ENCODE measurements at regions not wholly inside any gene's neighbourhood (a gene's known extent, or its start where the extent isn't known, plus 50 kb on each side); places are given as distances from the start of the nearest gene placed in this dataset.

DNA sequence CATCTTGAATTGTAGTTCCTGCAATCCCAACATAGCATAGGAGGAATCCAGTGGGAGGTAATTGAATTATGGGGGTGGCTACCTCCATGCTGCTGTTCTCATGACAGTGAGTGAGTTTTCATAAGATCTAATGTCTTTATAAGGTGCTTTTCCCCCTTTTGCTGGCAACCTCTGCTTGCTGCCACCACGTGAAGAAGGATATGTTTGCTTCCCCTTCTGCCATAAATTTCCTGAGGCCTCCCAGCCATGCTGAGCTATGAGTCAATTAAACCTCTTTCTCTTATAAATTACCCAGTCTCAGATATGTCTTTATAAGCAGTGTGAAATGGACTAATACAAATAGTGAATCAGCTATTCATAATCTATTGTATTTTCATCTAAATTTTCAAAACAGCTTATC is 537.3 kb downstream of the EPHA3 start:
- TF ChIP-seq, protein P1, sequence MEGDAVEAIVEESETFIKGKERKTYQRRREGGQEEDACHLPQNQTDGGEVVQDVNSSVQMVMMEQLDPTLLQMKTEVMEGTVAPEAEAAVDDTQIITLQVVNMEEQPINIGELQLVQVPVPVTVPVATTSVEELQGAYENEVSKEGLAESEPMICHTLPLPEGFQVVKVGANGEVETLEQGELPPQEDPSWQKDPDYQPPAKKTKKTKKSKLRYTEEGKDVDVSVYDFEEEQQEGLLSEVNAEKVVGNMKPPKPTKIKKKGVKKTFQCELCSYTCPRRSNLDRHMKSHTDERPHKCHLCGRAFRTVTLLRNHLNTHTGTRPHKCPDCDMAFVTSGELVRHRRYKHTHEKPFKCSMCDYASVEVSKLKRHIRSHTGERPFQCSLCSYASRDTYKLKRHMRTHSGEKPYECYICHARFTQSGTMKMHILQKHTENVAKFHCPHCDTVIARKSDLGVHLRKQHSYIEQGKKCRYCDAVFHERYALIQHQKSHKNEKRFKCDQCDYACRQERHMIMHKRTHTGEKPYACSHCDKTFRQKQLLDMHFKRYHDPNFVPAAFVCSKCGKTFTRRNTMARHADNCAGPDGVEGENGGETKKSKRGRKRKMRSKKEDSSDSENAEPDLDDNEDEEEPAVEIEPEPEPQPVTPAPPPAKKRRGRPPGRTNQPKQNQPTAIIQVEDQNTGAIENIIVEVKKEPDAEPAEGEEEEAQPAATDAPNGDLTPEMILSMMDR (IDR thresholded peaks at IDR 0.05), result no peak
- Histone ChIP-seq H3K27me3 (no peaks in the 10 kb centered on the region), H3K36me3 (no peaks in the 10 kb centered on the region), H3K4me3 (no peak overlapping the region), H3K27ac (no peak overlapping the region), H3K4me1 (no peaks in the 10 kb centered on the region), H3K9me3 (peaks cover 0 to 33% (median 7%) of the 10 kb centered on the region in 11 donors)
- intact Hi-C loops (cut with DNase I), result no loop called here
- WGBS, 2 donors, result 0 to 34% methylated on average over 1 of the region's 1 CpG
- DNase-seq (no peak), ATAC-seq (no peak)

DNA sequence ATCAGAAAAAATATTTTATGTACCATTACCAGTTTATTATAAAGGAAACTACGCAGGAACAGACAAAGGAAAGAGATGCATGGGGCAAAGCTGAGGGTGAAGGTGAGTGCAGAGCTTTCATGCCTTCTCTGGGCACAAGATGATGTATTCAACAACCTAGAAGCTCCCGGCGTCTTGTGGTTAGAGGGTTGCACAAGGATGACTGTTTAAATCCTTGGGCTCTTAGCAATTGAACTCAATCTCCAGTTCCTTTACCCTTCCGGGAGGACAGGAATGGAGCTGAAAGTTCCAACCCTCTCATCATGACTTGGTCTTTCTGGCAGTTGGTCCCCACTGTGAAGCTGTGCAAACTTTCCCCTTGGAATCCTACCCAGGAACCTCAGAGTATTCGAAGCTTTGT is 542.0 kb downstream of the EPHA3 start:
- Histone ChIP-seq H3K4me1 (no peaks in the 10 kb centered on the region), H3K36me3 (no peaks in the 10 kb centered on the region), H3K4me3 (no peak overlapping the region), H3K27me3 (no peaks in the 10 kb centered on the region), H3K9me3 (no peaks in the 10 kb centered on the region), H3K27ac (no peak overlapping the region)
- DNase-seq, result no peak
- 90 to 94% methylated on average over 5 of the region's 5 CpGs for WGBS, 2 donors
- TF ChIP-seq, protein P1 (IDR thresholded peaks at IDR 0.05), result no peak
- intact Hi-C loops (cut with DNase I), result no loop called here
- no peak for ATAC-seq

DNA sequence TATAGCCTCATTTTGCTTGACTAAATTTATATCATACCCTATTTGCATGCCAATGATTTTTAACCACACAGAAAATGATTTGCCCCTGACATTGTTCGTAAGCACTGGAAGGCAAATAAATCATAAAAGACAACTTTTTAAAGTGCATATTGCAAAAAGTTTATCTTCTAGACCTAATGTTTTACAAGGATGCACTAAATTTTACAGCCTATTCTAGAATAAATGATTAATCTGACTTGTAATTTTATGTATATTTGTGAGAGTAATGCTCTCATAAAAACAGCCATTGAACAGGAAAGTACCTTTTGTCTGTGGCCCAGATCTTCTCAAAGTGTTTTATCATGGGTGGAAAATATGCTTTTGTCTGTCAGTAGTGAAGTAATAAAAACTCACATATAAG is 546.6 kb downstream of the EPHA3 start:
- Histone ChIP-seq H3K4me3 (no peak overlapping the region), H3K4me1 (no peaks in the 10 kb centered on the region), H3K36me3 (no peaks in the 10 kb centered on the region), H3K27me3 (no peaks in the 10 kb centered on the region), H3K9me3 (peaks cover 0 to 38% (median 16%) of the 10 kb centered on the region in 11 donors), H3K27ac (no peak overlapping the region)
- intact Hi-C loops (cut with DNase I), result no loop called here
- DNase-seq (no peak), ATAC-seq (no peak)
- WGBS, 2 donors, result 86 to 91% methylated on average over 1 of the region's 1 CpG
- TF ChIP-seq, protein P1 (IDR thresholded peaks at IDR 0.05), result no peak

DNA sequence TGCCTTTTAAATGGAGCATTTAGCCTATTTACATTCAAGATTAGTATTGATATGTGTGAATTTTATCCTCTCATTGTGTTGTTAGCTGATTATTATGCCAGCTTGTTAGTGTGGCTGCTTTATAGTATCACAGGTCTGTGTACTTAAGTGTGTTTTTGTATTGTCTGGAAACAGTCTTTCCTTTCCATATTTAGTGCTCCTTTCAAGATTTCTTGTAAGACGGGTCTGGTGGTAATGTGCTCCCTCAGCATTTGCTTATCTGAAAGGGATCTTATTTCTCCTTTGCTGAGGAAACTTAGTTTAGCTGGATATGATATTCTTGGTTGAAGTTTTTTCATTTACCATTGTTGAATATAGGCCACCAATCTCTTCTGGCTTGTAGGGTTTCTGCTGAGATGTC is 549.0 kb downstream of the EPHA3 start:
- H3K4me3 ChIP-seq, result no peak overlapping the region
- ATAC-seq, result no peak
- DNase-seq, result no peak
- WGBS, 2 donors, result 79 to 91% methylated on average over 1 of the region's 1 CpG
- TF ChIP-seq, protein P1 (IDR thresholded peaks at IDR 0.05), result no peak
- no peaks in the 10 kb centered on the region for H3K36me3 ChIP-seq
- H3K9me3 ChIP-seq, result peaks cover 0 to 38% (median 16%) of the 10 kb centered on the region in 11 donors
- H3K27me3 ChIP-seq, result no peaks in the 10 kb centered on the region
- H3K27ac ChIP-seq, result no peak overlapping the region
- intact Hi-C loops (cut with DNase I), result no loop called here
- H3K4me1 ChIP-seq, result no peaks in the 10 kb centered on the region

DNA sequence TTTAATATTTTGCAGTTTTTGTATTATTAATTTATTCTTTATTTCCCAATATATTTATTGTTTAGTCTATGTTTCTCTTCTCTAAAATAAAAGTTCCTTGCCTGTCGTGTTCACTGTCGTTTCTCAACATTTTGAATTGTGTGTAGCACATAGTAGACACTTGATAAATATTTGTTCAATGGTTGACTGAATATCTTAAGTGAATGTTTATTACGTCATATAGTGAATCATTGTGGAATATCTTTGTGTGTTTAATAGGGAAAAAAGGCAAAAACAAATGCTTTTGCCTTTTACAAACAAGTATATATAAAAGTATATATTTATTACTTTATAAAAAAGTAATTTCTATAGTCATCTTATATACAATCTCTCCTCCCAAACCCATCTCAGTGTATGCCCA is 572.3 kb downstream of the EPHA3 start:
- TF ChIP-seq, protein P1 (IDR thresholded peaks at IDR 0.05), result no peak
- Histone ChIP-seq H3K27ac (no peak overlapping the region), H3K4me3 (no peak overlapping the region), H3K36me3 (no peaks in the 10 kb centered on the region), H3K4me1 (no peaks in the 10 kb centered on the region), H3K9me3 (no peaks in the 10 kb centered on the region), H3K27me3 (no peaks in the 10 kb centered on the region)
- intact Hi-C loops (cut with DNase I), result no loop called here
- ATAC-seq (no peak), DNase-seq (no peak)
- WGBS, 2 donors, result 92 to 93% methylated on average over 3 of the region's 3 CpGs

All from heart right ventricle (tissue), 16 donors.